SK-MEL-5 (cell line): ENCODE measurements at regions not wholly inside any gene's neighbourhood (a gene's known extent, or its start where the extent isn't known, plus 50 kb on each side); places are given as distances from the start of the nearest gene placed in this dataset.

Source experiments
- DNase-seq: peaks from one replicate; pipeline ENCODE4 v3.0.0-alpha.2; 2016; ENCODE audit warnings: low read depth, low spot score
- in situ Hi-C: cut with HindIII; loops from 2 replicates; pipeline ENCODE4 v1.10.0; 2016; ENCODE audit warnings: low sequenced_read_pairs, high pct_unique_total_duplicates, low pct_unique_long_range_greater_than_20kb
- small RNA-seq, 2 experiments: library from RNA; depleted of rRNA; stranded (forward); fragments of <200 nt; gene quantifications; one replicate each; pipeline ENCODE3, GENCODE V24; 2014

DNA sequence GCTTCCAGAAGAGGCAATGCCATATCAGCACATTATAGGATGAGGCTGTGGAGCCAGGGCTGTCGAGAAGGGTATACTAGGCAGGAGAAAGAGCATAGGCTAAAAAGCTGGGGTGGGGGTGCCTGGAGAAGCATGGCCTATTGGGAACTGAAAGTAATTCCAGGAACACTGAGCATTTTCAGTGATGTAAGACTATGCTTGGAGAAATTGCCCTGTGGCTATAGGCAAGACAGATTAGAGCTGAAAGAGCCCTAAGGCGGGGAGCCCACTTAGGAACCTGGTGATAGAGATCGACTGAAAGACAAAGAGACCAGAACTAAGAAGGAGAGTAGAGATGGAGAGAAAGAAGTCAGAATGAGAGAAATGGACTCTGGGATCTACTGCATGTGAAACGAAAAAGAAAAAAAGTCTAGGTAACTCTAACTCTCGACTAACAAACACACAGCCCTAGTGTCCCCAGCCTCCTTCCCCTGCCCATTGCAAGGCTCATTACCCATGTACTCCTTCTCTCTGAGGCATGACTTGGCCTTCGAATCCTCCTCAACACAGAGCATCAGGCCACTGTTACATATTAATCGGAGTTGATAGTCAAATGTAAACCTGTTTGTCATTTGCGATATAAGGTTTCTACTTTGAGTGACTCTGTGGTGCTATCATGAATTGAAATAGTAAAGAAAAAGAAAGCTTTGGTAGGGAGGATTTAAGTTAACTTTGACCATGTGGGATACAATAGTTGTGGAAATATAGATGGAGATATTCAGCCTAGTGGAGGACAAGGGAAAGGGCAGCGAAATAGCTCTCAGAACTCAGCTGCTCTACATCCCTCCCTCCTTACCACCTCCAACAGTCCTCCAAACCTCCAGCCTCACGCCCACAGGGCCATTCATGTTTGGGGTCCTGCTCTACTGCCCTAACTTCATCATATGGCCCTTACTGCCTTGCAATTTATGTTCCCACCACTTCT, 52.3 kb upstream of the BMAL1 start:
- DNase-seq: no peak
- in situ Hi-C loops: no loop called here

DNA sequence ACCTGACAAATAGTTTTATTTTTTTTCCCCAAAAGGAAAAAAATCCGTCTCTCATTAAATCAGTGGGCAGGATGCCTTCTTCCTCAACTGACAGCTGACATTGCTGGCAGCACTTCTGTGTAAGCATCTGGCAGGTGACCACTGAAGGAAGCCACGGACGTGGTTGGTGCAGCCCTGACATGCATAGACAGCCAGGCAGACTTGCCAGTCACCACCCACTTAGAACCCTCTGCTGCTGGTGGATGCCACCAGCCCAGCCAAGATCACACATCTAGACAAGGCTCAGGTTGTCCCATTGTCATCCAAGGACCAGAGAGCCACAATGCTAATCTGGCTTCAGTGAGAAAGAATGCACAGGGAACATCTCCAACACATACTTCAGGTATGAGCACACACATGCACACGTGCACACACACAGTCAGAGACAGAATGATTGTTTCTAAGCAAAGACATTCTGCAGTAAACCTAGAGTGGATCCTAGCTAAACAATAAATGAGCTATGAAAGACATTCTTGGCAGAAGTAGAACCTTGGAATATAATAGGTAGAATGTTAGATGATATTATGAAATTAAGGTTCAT, 49.8 kb upstream of the BMAL1 start:
- DNase-seq: no peak
- in situ Hi-C loops: no loop called here

Small RNA genes in the stretch of these regions (small RNA-seq; reads per million reads assigned to genes)
- gene AC022878.1: 0 reads per million in 2 experiments
